Endothelial cell of umbilical vein (primary cell): ENCODE measurements at regions not wholly inside any gene's neighbourhood (a gene's known extent, or its start where the extent isn't known, plus 50 kb on each side); places are given as distances from the start of the nearest gene placed in this dataset.

Source experiments
- BruUV-seq: library from RNA; stranded (reverse); fragments of 400-500 nt; replicated peaks from 2 replicates; lab custom pipeline; 2021; lab: Mats Ljungman, UMichigan
- CTCF ChIA-PET: fragments of 300-600, 350-600 bp; sonication (Branson Sonifier 250); formaldehyde crosslinking; loops from one replicate; lab custom pipeline; 2021; ENCODE audit warnings: antibody characterized with exemption, inconsistent platforms; lab: Charles Lee
- POLR2A ChIA-PET: fragments of 300-600, 350-600 bp; sonication (Branson Sonifier 250); formaldehyde crosslinking; loops from one replicate; lab custom pipeline; 2021; ENCODE audit warnings: antibody characterized with exemption, inconsistent platforms; lab: Charles Lee
- DNase-seq: peaks from one replicate; pipeline ENCODE4 v3.0.0-alpha.2; 2011; ENCODE audit warnings: low read depth, low spot score
- FAIRE-seq: peaks from 2 replicates; lab custom pipeline; 2011; peaks lifted over from hg19 to GRCh38; lab: Jason Lieb, UNC
- H2AFZ ChIP-seq: 2 replicates; pipeline ENCODE4 v1.6.0; 2012; ENCODE audit warnings: low read depth, low read length, control low read depth, inconsistent platforms
- H3K27ac ChIP-seq: 2 replicates; pipeline ENCODE4 v1.5.1; 2011; ENCODE audit warnings: low read depth, mild to moderate bottlenecking, control low read depth, low read length, moderate library complexity; ENCODE audit not compliant: insufficient read depth
- H3K27me3 ChIP-seq, 2 experiments: 2 replicates each; pipeline versions ENCODE4 v1.6.0 to v1.6.1; 2011; ENCODE audit warnings: low read length in 2 of 2, mixed read lengths in 1 of 2; ENCODE audit not compliant: control insufficient read depth in 2 of 2, insufficient read depth in 2 of 2
- H3K36me3 ChIP-seq, 2 experiments: 2 replicates in 1 of 2; 3 replicates in 1 of 2; pipeline ENCODE4 v1.5.1; 2011; ENCODE audit warnings: low read length in 2 of 2, mild to moderate bottlenecking in 1 of 2, moderate library complexity in 1 of 2; ENCODE audit not compliant: control insufficient read depth in 2 of 2, insufficient read depth in 2 of 2; ENCODE audit errors: extremely low read depth in 1 of 2
- H3K4me1 ChIP-seq: 3 replicates; pipeline ENCODE4 v1.5.1; 2011; ENCODE audit warnings: mild to moderate bottlenecking, low read length; ENCODE audit not compliant: control insufficient read depth, insufficient read depth; ENCODE audit errors: extremely low read depth
- H3K4me2 ChIP-seq: 2 replicates; pipeline ENCODE4 v1.6.1; 2011; ENCODE audit warnings: low read length, control low read depth, mixed read lengths; ENCODE audit not compliant: insufficient read depth
- H3K4me3 ChIP-seq, 3 experiments: fragments of 200-600 bp in 1 of 3; sonication (generic), shearing (Covaris generic) in 1 of 3; replicated peaks in 1 of 3; 2 replicates each; pipeline ENCODE4 v1.5.1; 2011 to 2016; ENCODE audit warnings: control low read depth in 3 of 3, low read length in 3 of 3, mild to moderate bottlenecking in 2 of 3, inconsistent platforms in 1 of 3, low read depth in 1 of 3, moderate library complexity in 1 of 3; ENCODE audit not compliant: insufficient read depth in 1 of 3
- H3K79me2 ChIP-seq: 2 replicates; pipeline ENCODE4 v1.6.0; 2012; ENCODE audit warnings: low read length, inconsistent platforms; ENCODE audit not compliant: control insufficient read depth, insufficient read depth
- H3K9ac ChIP-seq: replicated peaks from 2 replicates; pipeline ENCODE3; 2011; ENCODE audit warnings: low read length, control low read depth; ENCODE audit not compliant: insufficient read depth; ENCODE audit errors: extremely low read depth
- H3K9me1 ChIP-seq: replicated peaks from 3 replicates; pipeline ENCODE4 v1.6.0; 2011; ENCODE audit warnings: mild to moderate bottlenecking, low read length; ENCODE audit not compliant: control insufficient read depth, insufficient read depth; ENCODE audit errors: extremely low read depth
- H3K9me3 ChIP-seq: replicated peaks from 2 replicates; pipeline ENCODE4 v1.5.1; 2012; ENCODE audit warnings: low read length, inconsistent platforms; ENCODE audit not compliant: control insufficient read depth, insufficient read depth
- H4K20me1 ChIP-seq: replicated peaks from 2 replicates; pipeline ENCODE3; 2011; ENCODE audit warnings: mild to moderate bottlenecking, low read length; ENCODE audit not compliant: control insufficient read depth, insufficient read depth; ENCODE audit errors: extremely low read depth
- CTCF ChIP-seq, 2 donors: IDR thresholded peaks; 1 replicate in 1 of 2; 2 replicates in 1 of 2; pipeline ENCODE4 v1.5.1; 2011; ENCODE audit warnings: low read length in 2 of 2, mild to moderate bottlenecking in 2 of 2, moderate library complexity in 2 of 2, control low read depth in 1 of 2, inconsistent platforms in 1 of 2, low read depth in 1 of 2; ENCODE audit not compliant: insufficient read depth in 1 of 2; ENCODE audit errors: extremely low read depth in 1 of 2
- EZH2 ChIP-seq: IDR thresholded peaks from 2 replicates; pipeline ENCODE4 v1.6.1; 2012; ENCODE audit warnings: borderline replicate concordance, low read depth, mild to moderate bottlenecking, moderate library complexity, low read length, inconsistent platforms; ENCODE audit not compliant: severe bottlenecking
- FOS ChIP-seq: IDR thresholded peaks from 2 replicates; pipeline ENCODE4 v1.6.1; 2011; ENCODE audit warnings: mild to moderate bottlenecking, low read length, moderate library complexity, borderline replicate concordance; ENCODE audit not compliant: insufficient read depth
- GATA2 ChIP-seq: IDR thresholded peaks from 2 replicates; pipeline ENCODE4 v1.7.0; 2011; ENCODE audit warnings: low read depth, mild to moderate bottlenecking, moderate library complexity, mixed read lengths, low read length; ENCODE audit not compliant: insufficient read length, insufficient read depth
- JUN ChIP-seq: IDR thresholded peaks from 2 replicates; pipeline ENCODE4 v1.6.1; 2011; ENCODE audit warnings: borderline replicate concordance, low read depth; ENCODE audit not compliant: insufficient read length, insufficient read depth
- MAX ChIP-seq: IDR thresholded peaks from 2 replicates; pipeline ENCODE4 v1.6.1; 2011; ENCODE audit not compliant: insufficient read depth, insufficient read length
- MYC ChIP-seq: IDR thresholded peaks from one replicate; pipeline ENCODE4 v1.6.1; 2011; ENCODE audit warnings: mild to moderate bottlenecking, low read depth, low read length
- POLR2A ChIP-seq: IDR thresholded peaks from 2 replicates; pipeline ENCODE4 v1.6.1; 2012; ENCODE audit warnings: low read depth, mild to moderate bottlenecking, control low read depth, low read length
- POLR2AphosphoS5 ChIP-seq: IDR thresholded peaks from 2 replicates; pipeline ENCODE4 v1.6.1; 2012; ENCODE audit warnings: low read depth, mild to moderate bottlenecking, control low read depth, low read length, moderate library complexity; ENCODE audit not compliant: insufficient read depth
- dilution Hi-C: fragments of 300-500 bp; cut with MboI; formaldehyde crosslinking; loops from one replicate; pipeline ENCODE4 v1.15.0; 2019; ENCODE audit warnings: low sequenced_read_pairs; ENCODE audit not compliant: extremely low pct_ligation_motif_present
- intact Hi-C: fragments of 100-400 bp; cut with micrococcal nuclease; formaldehyde crosslinking; loops from one replicate; pipeline ENCODE4 v1.10.0; 2022

DNA sequence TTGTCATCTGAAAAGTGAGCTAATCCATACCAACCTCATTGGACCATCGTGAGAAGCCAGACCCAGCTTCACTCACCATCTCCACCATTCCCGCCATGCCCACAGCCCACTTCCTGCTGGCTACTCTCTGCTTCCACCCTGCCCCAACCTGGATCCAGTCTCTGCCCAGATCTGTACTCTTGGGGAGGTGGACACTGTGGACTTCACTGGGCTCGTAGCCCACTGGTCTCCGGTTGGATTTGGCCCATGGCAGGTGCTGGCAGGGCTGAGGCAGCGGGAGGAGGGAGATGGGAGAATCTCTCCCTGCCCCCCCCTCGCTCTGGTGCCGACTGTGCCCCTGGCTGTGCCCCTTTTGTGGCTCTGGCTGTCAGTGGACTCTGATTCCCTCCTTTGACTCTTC is 193.8 kb downstream of the ABHD5 start:
- no peak overlapping the region for H3K4me2 ChIP-seq
- H3K9ac ChIP-seq, result no peak overlapping the region
- FAIRE-seq, result no peak
- no peaks in the 10 kb centered on the region for H3K36me3 ChIP-seq
- H3K79me2 ChIP-seq, result no peaks in the 10 kb centered on the region
- intact Hi-C loops, result no loop called here
- peaks cover 0 to 6% of the 10 kb centered on the region in 2 experiments for H3K27me3 ChIP-seq
- H3K9me1 ChIP-seq, result no peaks in the 10 kb centered on the region
- H2AFZ ChIP-seq, result no peak overlapping the region
- no peak for TF ChIP-seq MYC
- TF ChIP-seq MAX, result no peak
- no peak for TF ChIP-seq POLR2AphosphoS5
- no peak for TF ChIP-seq FOS
- TF ChIP-seq CTCF (IDR thresholded peaks at IDR 0.05; ENCODE audit: extremely low read depth in 1 of 2, insufficient read depth in 1 of 2, low read depth in 1 of 2, low read length in 2 of 2), result no peak
- no peak for TF ChIP-seq JUN
- no peak for TF ChIP-seq EZH2
- no peak for TF ChIP-seq GATA2
- no peak for TF ChIP-seq POLR2A
- H3K4me1 ChIP-seq, result no peaks in the 10 kb centered on the region
- CTCF ChIA-PET, result interaction anchor here (0.8 to 1.1 kb wide), 3 partner anchors 12 to 28 kb away, joined by 3 read pairs; no protein-coding TSS in a partner anchor
- dilution Hi-C loops, result no loop called here
- BruUV-seq, result no TSS peak
- POLR2A ChIA-PET, result no interaction called here
- no peak overlapping the region for H3K27ac ChIP-seq
- DNase-seq, result no peak
- no peak overlapping the region for H3K4me3 ChIP-seq
- no peaks in the 10 kb centered on the region for H4K20me1 ChIP-seq
- H3K9me3 ChIP-seq, result no peaks in the 10 kb centered on the region
